HepG2 (cell line): ENCODE measurements at regions not wholly inside any gene's neighbourhood (a gene's known extent, or its start where the extent isn't known, plus 50 kb on each side); places are given as distances from the start of the nearest gene placed in this dataset.

Experiments used
- ATAC-seq: fragments of 200-7000 bp; cut with Tn5 transposase; 3 replicates; pipeline ENCODE4 v1.9.1; 2020; ENCODE audit warnings: mild to moderate bottlenecking, moderate library complexity
- BruUV-seq: library from RNA; stranded (reverse); fragments of 400-500 nt; replicated peaks from 2 replicates; lab custom pipeline; 2021; lab: Mats Ljungman, UMichigan
- CTCF ChIA-PET: fragments of 300-600 bp; formaldehyde crosslinking; extraction: SDS; loops from one replicate; lab custom pipeline; 2021; ENCODE audit warnings: low total read pairs, inconsistent platforms, low intra/inter-chr PET ratio; lab: Yijun Ruan, JAX
- POLR2A ChIA-PET: fragments of 350-600 bp; sonication (Branson Sonifier 250); formaldehyde crosslinking; loops from one replicate; lab custom pipeline; 2020; ENCODE audit warnings: antibody characterized with exemption, inconsistent platforms; lab: Yijun Ruan, JAX
- DNase-seq: peaks from one replicate; pipeline ENCODE4 v3.0.0-alpha.2; 2015; ENCODE audit warnings: low spot score
- FAIRE-seq: peaks from 3 replicates; lab custom pipeline; 2011; peaks lifted over from hg19 to GRCh38; lab: Jason Lieb, UNC
- H2AFZ ChIP-seq: one replicate; pipeline ENCODE4 v1.6.1; 2011; ENCODE audit warnings: low read length, inconsistent platforms
- H3K27ac ChIP-seq: fragments of 300-600 bp; 3 replicates; pipeline ENCODE4 v1.8.0; 2011; ENCODE audit warnings: mixed run types, mild to moderate bottlenecking, mixed read lengths, low read length, inconsistent platforms; ENCODE audit not compliant: insufficient read depth; ENCODE audit errors: extremely low read length
- H3K27me3 ChIP-seq, 2 experiments: fragments of 200-600 bp in 1 of 2; 2 replicates in 1 of 2; 3 replicates in 1 of 2; pipeline versions ENCODE4 v1.6.0 to v1.8.0; 2011; ENCODE audit warnings: low read length in 2 of 2, mild to moderate bottlenecking in 2 of 2, moderate library complexity in 2 of 2, inconsistent platforms in 1 of 2; ENCODE audit not compliant: insufficient read depth in 2 of 2, control insufficient read depth in 1 of 2
- H3K36me3 ChIP-seq, 2 experiments: fragments of 200-600 bp in 1 of 2; replicated peaks in 1 of 2; 2 replicates in 1 of 2; 3 replicates in 1 of 2; pipeline versions ENCODE4 v1.5.1 to v1.8.0; 2011; ENCODE audit warnings: low read length in 2 of 2, inconsistent platforms in 1 of 2; ENCODE audit not compliant: insufficient read depth in 2 of 2, control insufficient read depth in 1 of 2
- H3K4me1 ChIP-seq: 2 replicates; pipeline ENCODE4 v1.5.1; 2012; ENCODE audit warnings: low read length, inconsistent platforms; ENCODE audit not compliant: insufficient read depth
- H3K4me2 ChIP-seq: 2 replicates; pipeline ENCODE4 v1.6.0; 2011; ENCODE audit warnings: low read depth, low read length, inconsistent platforms
- H3K4me3 ChIP-seq, 3 experiments: fragments of 200-600 bp in 1 of 3; sonication (generic), shearing (Covaris generic) in 1 of 3; replicated peaks in 1 of 3; 2 replicates each; pipeline ENCODE4 v1.5.1; 2011 to 2016; ENCODE audit warnings: low read length in 3 of 3, inconsistent platforms in 2 of 3, low read depth in 2 of 3, mild to moderate bottlenecking in 2 of 3, control low read depth in 1 of 3, mixed read lengths in 1 of 3; ENCODE audit not compliant: insufficient read depth in 1 of 3
- H3K79me2 ChIP-seq: one replicate; pipeline ENCODE4 v1.6.1; 2011; ENCODE audit warnings: low read length, inconsistent platforms; ENCODE audit not compliant: insufficient read depth
- H3K9ac ChIP-seq: 2 replicates; pipeline ENCODE4 v1.6.0; 2011; ENCODE audit warnings: mild to moderate bottlenecking, low read depth, low read length, inconsistent platforms; ENCODE audit not compliant: insufficient read depth
- H3K9me3 ChIP-seq: 2 replicates; pipeline ENCODE4 v1.5.1; 2012; ENCODE audit warnings: mild to moderate bottlenecking, low read length
- H4K20me1 ChIP-seq: 2 replicates; pipeline ENCODE4 v1.6.0; 2011; ENCODE audit warnings: inconsistent platforms, mild to moderate bottlenecking, low read length, moderate library complexity; ENCODE audit not compliant: insufficient read depth
- ATF7 ChIP-seq, 2 experiments: fragments of 450-650 bp in 1 of 2; sonication (generic) in 1 of 2; formaldehyde crosslinking in 1 of 2; IDR thresholded peaks; 2 replicates each; pipeline versions ENCODE4 v1.4.0 to v1.6.1; 2016 to 2020; ENCODE audit warnings: antibody characterized with exemption in 1 of 2, mild to moderate bottlenecking in 1 of 2, missing genetic modification reagents in 1 of 2
- FOSL2 ChIP-seq: sonication (generic); formaldehyde crosslinking; IDR thresholded peaks from 2 replicates; pipeline ENCODE4 v1.4.0; 2020; ENCODE audit warnings: missing genetic modification reagents
- FOXA3 ChIP-seq: IDR thresholded peaks from 2 replicates; pipeline ENCODE4 v1.6.1; 2016; ENCODE audit warnings: missing genetic modification reagents, missing compliant biosample characterization
- GATAD2A ChIP-seq: IDR thresholded peaks from 2 replicates; pipeline ENCODE4 v1.6.1; 2016
- HMG20A ChIP-seq: IDR thresholded peaks from 2 replicates; pipeline ENCODE4 v1.6.1; 2016; ENCODE audit warnings: borderline replicate concordance
- NFE2 ChIP-seq: sonication (generic); formaldehyde crosslinking; IDR thresholded peaks from 2 replicates; pipeline ENCODE4 v1.4.0; 2020; ENCODE audit warnings: missing genetic modification reagents
- NR2F1 ChIP-seq, 2 experiments: fragments of 450-650 bp in 1 of 2; formaldehyde crosslinking in 1 of 2; IDR thresholded peaks; 2 replicates each; pipeline versions ENCODE4 v1.5.0 to v1.6.1; 2016 to 2020; ENCODE audit warnings: mild to moderate bottlenecking in 1 of 2, missing compliant biosample characterization in 1 of 2, missing genetic modification reagents in 1 of 2, moderate library complexity in 1 of 2
- RORA ChIP-seq: sonication (generic); formaldehyde crosslinking; IDR thresholded peaks from 2 replicates; pipeline ENCODE4 v1.5.0; 2020; ENCODE audit warnings: mild to moderate bottlenecking, missing genetic modification reagents, moderate library complexity
- ZFP36L2 ChIP-seq: sonication (generic); formaldehyde crosslinking; IDR thresholded peaks from 2 replicates; pipeline ENCODE4 v1.4.0; 2020; ENCODE audit warnings: missing genetic modification reagents
- ZNF563 ChIP-seq: sonication (generic); formaldehyde crosslinking; IDR thresholded peaks from 2 replicates; pipeline ENCODE4 v1.8.0; 2022; ENCODE audit warnings: mild to moderate bottlenecking, moderate library complexity, missing genetic modification reagents
- ZNF589 ChIP-seq: sonication (generic); formaldehyde crosslinking; conservative IDR thresholded peaks from 2 replicates; pipeline ENCODE4 v1.8.0; 2022; ENCODE audit warnings: mild to moderate bottlenecking, moderate library complexity, missing genetic modification reagents
- ZNF607 ChIP-seq: sonication (generic); formaldehyde crosslinking; IDR thresholded peaks from 2 replicates; pipeline ENCODE4 v1.5.1; 2020; ENCODE audit warnings: missing genetic modification reagents, mild to moderate bottlenecking, borderline replicate concordance
- WGBS: methylation state at CpG from one replicate; pipeline ENCODE4 v1.1.6; 2017; ENCODE audit warnings: low lambda C conversion rate; 5-methylcytosine and 5-hydroxymethylcytosine counted together
- in situ Hi-C: cut with HindIII; loops from 2 replicates; pipeline ENCODE4 v1.10.0; 2017; ENCODE audit warnings: low pct_unique_long_range_greater_than_20kb; ENCODE audit not compliant: extremely low pct_ligation_motif_present
- intact Hi-C: fragments of 100-400 bp; cut with micrococcal nuclease; formaldehyde crosslinking; loops from one replicate; pipeline ENCODE4 v1.10.0; 2022; ENCODE audit not compliant: unreplicated experiment
- TF ChIP-seq, protein P1 (sequence below): IDR thresholded peaks from 2 replicates; pipeline ENCODE4 v1.6.1; 2016; ENCODE audit warnings: low read depth
- TF ChIP-seq, protein P2 (sequence below): sonication (generic); formaldehyde crosslinking; IDR thresholded peaks from 2 replicates; pipeline ENCODE4 v1.4.0; 2020; ENCODE audit warnings: missing genetic modification reagents
- TF ChIP-seq, protein P3 (sequence below): sonication (generic); formaldehyde crosslinking; IDR thresholded peaks from 2 replicates; pipeline ENCODE4 v1.5.0; 2020; ENCODE audit warnings: mild to moderate bottlenecking, low read depth, missing genetic modification reagents, borderline replicate concordance
- TF ChIP-seq, protein P4 (sequence below): sonication (generic); formaldehyde crosslinking; IDR thresholded peaks from 2 replicates; pipeline ENCODE4 v1.5.0; 2020; ENCODE audit warnings: mild to moderate bottlenecking, missing genetic modification reagents
- TF ChIP-seq, protein P5 (sequence below): sonication (generic); formaldehyde crosslinking; IDR thresholded peaks from 2 replicates; pipeline ENCODE4 v1.9.0; 2022; ENCODE audit warnings: low read depth, missing genetic modification reagents

DNA sequence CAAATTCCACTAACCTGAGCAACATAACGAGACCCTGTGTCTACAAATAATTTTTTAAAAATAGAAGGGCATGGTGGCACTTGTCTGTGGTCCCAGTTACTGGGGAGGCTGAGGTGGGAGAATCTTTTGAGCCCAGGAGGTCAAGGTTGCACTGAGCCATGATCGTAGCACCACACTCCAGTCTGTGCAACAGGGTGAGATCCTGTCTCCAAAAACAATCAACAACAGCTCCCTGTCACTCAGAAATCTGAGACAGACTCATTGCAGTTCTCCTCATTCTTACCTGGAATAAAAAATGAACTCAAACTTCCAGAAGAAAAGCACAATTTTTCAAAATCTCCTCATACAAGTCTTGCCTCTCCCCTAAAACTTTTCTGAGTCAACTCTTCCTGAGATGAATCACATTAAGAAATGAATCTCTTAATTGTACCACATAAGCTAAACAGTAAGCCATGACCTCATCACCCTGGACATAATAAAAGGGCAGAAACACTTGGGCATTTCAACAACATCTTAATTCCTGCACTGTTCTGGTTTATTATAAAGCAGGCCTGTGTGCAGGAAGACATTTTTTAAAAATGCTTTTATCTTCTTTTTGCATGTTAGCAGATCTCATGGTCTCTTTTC lies 214.3 kb upstream of the CDKN3 start:
- no peaks in the 10 kb centered on the region for H3K79me2 ChIP-seq
- H3K9ac ChIP-seq: no peak overlapping the region
- H3K9me3 ChIP-seq: no peaks in the 10 kb centered on the region
- H2AFZ ChIP-seq: no peak overlapping the region
- peak; percentile 33; the same call in 2 of the 3 replicates for ATAC-seq
- in situ Hi-C loops (no loop called here), intact Hi-C loops (no loop called here)
- no TSS peak for BruUV-seq
- no peak overlapping the region for H3K4me2 ChIP-seq
- H4K20me1 ChIP-seq: no peaks in the 10 kb centered on the region
- no peaks in the 10 kb centered on the region for H3K27me3 ChIP-seq
- H3K4me3 ChIP-seq: no peak overlapping the region
- DNase-seq: peak; percentile 33
- H3K36me3 ChIP-seq: no peaks in the 10 kb centered on the region
- WGBS: 38% methylated on average over 2 of the region's 2 CpGs
- ChIA-PET CTCF (no interaction called here), POLR2A (no interaction called here)
- no peak for FAIRE-seq
- peaks cover 33% of the 10 kb centered on the region for H3K4me1 ChIP-seq
- H3K27ac ChIP-seq: no peak overlapping the region
- TF ChIP-seq ATF7 (IDR thresholded peaks at IDR 0.05) (peak; percentile 49), ATF7 (CRISPR knock-in tag; IDR thresholded peaks at IDR 0.05) (no peak), ZNF563 (CRISPR knock-in tag) (no peak), RORA (CRISPR knock-in tag) (no peak), FOSL2 (CRISPR knock-in tag) (peak; percentile 83), FOXA3 (CRISPR knock-in tag) (peak; percentile 42; the same call in 1 of the 2 replicates), NR2F1 (CRISPR knock-in tag; IDR thresholded peaks at IDR 0.05) (peak in 1 of 2 experiments; percentile 73; a peak in 2 of 4 replicates), ZFP36L2 (CRISPR knock-in tag) (no peak), HMG20A (CRISPR knock-in tag) (peak; percentile 52; the same call in 1 of the 2 replicates), GATAD2A (peak; percentile 39; the same call in 1 of the 2 replicates), NFE2 (no peak), ZNF589 (CRISPR knock-in tag) (no peak), ZNF607 (no peak)
- TF ChIP-seq, protein P1, sequence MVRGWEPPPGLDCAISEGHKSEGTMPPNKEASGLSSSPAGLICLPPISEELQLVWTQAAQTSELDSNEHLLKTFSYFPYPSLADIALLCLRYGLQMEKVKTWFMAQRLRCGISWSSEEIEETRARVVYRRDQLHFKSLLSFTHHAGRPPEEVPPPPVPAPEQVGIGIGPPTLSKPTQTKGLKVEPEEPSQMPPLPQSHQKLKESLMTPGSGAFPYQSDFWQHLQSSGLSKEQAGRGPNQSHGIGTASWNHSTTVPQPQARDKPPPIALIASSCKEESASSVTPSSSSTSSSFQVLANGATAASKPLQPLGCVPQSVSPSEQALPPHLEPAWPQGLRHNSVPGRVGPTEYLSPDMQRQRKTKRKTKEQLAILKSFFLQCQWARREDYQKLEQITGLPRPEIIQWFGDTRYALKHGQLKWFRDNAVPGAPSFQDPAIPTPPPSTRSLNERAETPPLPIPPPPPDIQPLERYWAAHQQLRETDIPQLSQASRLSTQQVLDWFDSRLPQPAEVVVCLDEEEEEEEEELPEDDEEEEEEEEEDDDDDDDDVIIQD (CRISPR knock-in tag): peak; percentile 53; the same call in 1 of the 2 replicates
- TF ChIP-seq, protein P2, sequence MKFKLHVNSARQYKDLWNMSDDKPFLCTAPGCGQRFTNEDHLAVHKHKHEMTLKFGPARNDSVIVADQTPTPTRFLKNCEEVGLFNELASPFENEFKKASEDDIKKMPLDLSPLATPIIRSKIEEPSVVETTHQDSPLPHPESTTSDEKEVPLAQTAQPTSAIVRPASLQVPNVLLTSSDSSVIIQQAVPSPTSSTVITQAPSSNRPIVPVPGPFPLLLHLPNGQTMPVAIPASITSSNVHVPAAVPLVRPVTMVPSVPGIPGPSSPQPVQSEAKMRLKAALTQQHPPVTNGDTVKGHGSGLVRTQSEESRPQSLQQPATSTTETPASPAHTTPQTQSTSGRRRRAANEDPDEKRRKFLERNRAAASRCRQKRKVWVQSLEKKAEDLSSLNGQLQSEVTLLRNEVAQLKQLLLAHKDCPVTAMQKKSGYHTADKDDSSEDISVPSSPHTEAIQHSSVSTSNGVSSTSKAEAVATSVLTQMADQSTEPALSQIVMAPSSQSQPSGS: no peak
- TF ChIP-seq, protein P3, sequence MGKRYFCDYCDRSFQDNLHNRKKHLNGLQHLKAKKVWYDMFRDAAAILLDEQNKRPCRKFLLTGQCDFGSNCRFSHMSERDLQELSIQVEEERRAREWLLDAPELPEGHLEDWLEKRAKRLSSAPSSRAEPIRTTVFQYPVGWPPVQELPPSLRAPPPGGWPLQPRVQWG: no peak
- TF ChIP-seq, protein P4, sequence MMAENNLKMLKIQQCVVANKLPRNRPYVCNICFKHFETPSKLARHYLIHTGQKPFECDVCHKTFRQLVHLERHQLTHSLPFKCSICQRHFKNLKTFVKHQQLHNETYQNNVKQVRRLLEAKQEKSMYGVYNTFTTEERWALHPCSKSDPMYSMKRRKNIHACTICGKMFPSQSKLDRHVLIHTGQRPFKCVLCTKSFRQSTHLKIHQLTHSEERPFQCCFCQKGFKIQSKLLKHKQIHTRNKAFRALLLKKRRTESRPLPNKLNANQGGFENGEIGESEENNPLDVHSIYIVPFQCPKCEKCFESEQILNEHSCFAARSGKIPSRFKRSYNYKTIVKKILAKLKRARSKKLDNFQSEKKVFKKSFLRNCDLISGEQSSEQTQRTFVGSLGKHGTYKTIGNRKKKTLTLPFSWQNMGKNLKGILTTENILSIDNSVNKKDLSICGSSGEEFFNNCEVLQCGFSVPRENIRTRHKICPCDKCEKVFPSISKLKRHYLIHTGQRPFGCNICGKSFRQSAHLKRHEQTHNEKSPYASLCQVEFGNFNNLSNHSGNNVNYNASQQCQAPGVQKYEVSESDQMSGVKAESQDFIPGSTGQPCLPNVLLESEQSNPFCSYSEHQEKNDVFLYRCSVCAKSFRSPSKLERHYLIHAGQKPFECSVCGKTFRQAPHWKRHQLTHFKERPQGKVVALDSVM (CRISPR knock-in tag): peak; percentile 26; the same call in 1 of the 2 replicates
- TF ChIP-seq, protein P5, sequence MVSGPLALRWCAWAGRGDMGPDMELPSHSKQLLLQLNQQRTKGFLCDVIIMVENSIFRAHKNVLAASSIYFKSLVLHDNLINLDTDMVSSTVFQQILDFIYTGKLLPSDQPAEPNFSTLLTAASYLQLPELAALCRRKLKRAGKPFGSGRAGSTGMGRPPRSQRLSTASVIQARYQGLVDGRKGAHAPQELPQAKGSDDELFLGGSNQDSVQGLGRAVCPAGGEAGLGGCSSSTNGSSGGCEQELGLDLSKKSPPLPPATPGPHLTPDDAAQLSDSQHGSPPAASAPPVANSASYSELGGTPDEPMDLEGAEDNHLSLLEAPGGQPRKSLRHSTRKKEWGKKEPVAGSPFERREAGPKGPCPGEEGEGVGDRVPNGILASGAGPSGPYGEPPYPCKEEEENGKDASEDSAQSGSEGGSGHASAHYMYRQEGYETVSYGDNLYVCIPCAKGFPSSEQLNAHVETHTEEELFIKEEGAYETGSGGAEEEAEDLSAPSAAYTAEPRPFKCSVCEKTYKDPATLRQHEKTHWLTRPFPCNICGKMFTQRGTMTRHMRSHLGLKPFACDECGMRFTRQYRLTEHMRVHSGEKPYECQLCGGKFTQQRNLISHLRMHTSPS (CRISPR knock-in tag): no peak
